Muscle of leg (tissue), 3 donors: ENCODE measurements at regions not wholly inside any gene's neighbourhood (a gene's known extent, or its start where the extent isn't known, plus 50 kb on each side); places are given as distances from the start of the nearest gene placed in this dataset.
"Not testable (repeated sequence)": the region's sequence is repeated elsewhere in the genome, so short reads cannot be mapped to it uniquely, and the experiment has no call there.

Source experiments
- DNase-seq: peaks from one replicate; pipeline ENCODE4 v3.0.0; 2013
- H3K27ac ChIP-seq: one replicate; pipeline ENCODE4 v1.5.1; 2013; ENCODE audit warnings: mild to moderate bottlenecking, low read length, control low read depth
- H3K27me3 ChIP-seq: one replicate; pipeline ENCODE4 v1.6.1; 2013; ENCODE audit warnings: low read length; ENCODE audit not compliant: control insufficient read depth, insufficient read depth
- H3K36me3 ChIP-seq: one replicate; pipeline ENCODE4 v1.6.1; 2013; ENCODE audit warnings: low read length; ENCODE audit not compliant: control insufficient read depth, insufficient read depth
- H3K4me1 ChIP-seq: one replicate; pipeline ENCODE4 v1.6.1; 2013; ENCODE audit warnings: low read length; ENCODE audit not compliant: control insufficient read depth, insufficient read depth
- H3K4me3 ChIP-seq: one replicate; pipeline ENCODE4 v1.5.1; 2013; ENCODE audit warnings: low read length, control low read depth
- H3K9me3 ChIP-seq: replicated peaks from 2 replicates; pipeline ENCODE4 v1.6.1; 2013; ENCODE audit warnings: low read depth, low read length; ENCODE audit not compliant: control insufficient read depth
- WGBS: methylation state at CpG from one replicate; pipeline ENCODE4 v1.1.5; 2013; ENCODE audit warnings: missing lambda C conversion rate; ENCODE audit not compliant: insufficient coverage; 5-methylcytosine and 5-hydroxymethylcytosine counted together

GRCh38 chr21:27929179-27929578 is 962.3 kb upstream of the ADAMTS5 start:
- H3K27me3 ChIP-seq, H3K9me3 ChIP-seq, H3K36me3 ChIP-seq, H3K4me3 ChIP-seq, H3K27ac ChIP-seq, H3K4me1 ChIP-seq: not testable (repeated sequence)
- no CpG with 5 or more reads among the region's 4 CpGs for WGBS
- peak; percentile 69 for DNase-seq

- not testable (repeated sequence) for H3K36me3 ChIP-seq, H3K4me1 ChIP-seq, H3K4me3 ChIP-seq, H3K27me3 ChIP-seq, H3K9me3 ChIP-seq
- WGBS = no CpG with 5 or more reads among the region's 3 CpGs
- H3K27ac ChIP-seq = peak overlapping the region; percentile 35
- peak; percentile 90 for DNase-seq
Observed at GRCh38 chr21:27928534-27929115, 961.7 kb upstream of the ADAMTS5 start.

- H3K27ac ChIP-seq, H3K27me3 ChIP-seq, DNase-seq, H3K4me3 ChIP-seq, H3K4me1 ChIP-seq, H3K9me3 ChIP-seq, H3K36me3 ChIP-seq: not testable (repeated sequence)
- WGBS = no CpG with 5 or more reads among the region's 1 CpG
Observed at GRCh38 chr21:27921421-27921820, 954.5 kb upstream of the ADAMTS5 start.

- H3K9me3 ChIP-seq, H3K4me3 ChIP-seq, H3K36me3 ChIP-seq, H3K27ac ChIP-seq, H3K4me1 ChIP-seq, DNase-seq, H3K27me3 ChIP-seq: not testable (repeated sequence)
Observed at GRCh38 chr21:27917966-27918365, 951.1 kb upstream of the ADAMTS5 start.

GRCh38 chr21:27916326-27916725 is 949.4 kb upstream of the ADAMTS5 start:
- H3K27me3 ChIP-seq, H3K4me3 ChIP-seq, DNase-seq, H3K9me3 ChIP-seq, H3K27ac ChIP-seq, H3K36me3 ChIP-seq, H3K4me1 ChIP-seq: not testable (repeated sequence)
- 100% methylated on average over 1 of the region's 2 CpGs for WGBS

GRCh38 chr21:27912133-27912532 is 945.2 kb upstream of the ADAMTS5 start:
- whole genome bisulfite sequencing = no CpG with 5 or more reads among the region's 2 CpGs
- DNase-seq, H3K27ac ChIP-seq, H3K36me3 ChIP-seq, H3K4me1 ChIP-seq, H3K27me3 ChIP-seq, H3K4me3 ChIP-seq, H3K9me3 ChIP-seq: not testable (repeated sequence)

- DNase-seq = not testable (repeated sequence)
Observed at GRCh38 chr21:27909487-27909886, 942.6 kb upstream of the ADAMTS5 start.

GRCh38 chr21:27908816-27909215 is 941.9 kb upstream of the ADAMTS5 start:
- not testable (repeated sequence) for H3K27me3 ChIP-seq

More at GRCh38 chr21:27909487-27909886, 942.6 kb upstream of the ADAMTS5 start:
- not testable (repeated sequence) for H3K36me3 ChIP-seq, H3K27me3 ChIP-seq, H3K9me3 ChIP-seq, H3K27ac ChIP-seq, H3K4me3 ChIP-seq, H3K4me1 ChIP-seq

GRCh38 chr21:27902904-27903303 is 936.0 kb upstream of the ADAMTS5 start:
- H3K27me3 ChIP-seq, H3K4me3 ChIP-seq, H3K9me3 ChIP-seq, H3K36me3 ChIP-seq, H3K4me1 ChIP-seq, H3K27ac ChIP-seq: not testable (repeated sequence)
- WGBS = no CpG with 5 or more reads among the region's 2 CpGs
- peak; percentile 92 for DNase-seq

More at GRCh38 chr21:27908816-27909215, 941.9 kb upstream of the ADAMTS5 start:
- not testable (repeated sequence) for DNase-seq, H3K4me1 ChIP-seq, H3K27ac ChIP-seq, H3K36me3 ChIP-seq, H3K4me3 ChIP-seq, H3K9me3 ChIP-seq
- no CpG with 5 or more reads among the region's 4 CpGs for WGBS

- no CpG with 5 or more reads among the region's 3 CpGs for WGBS
- not testable (repeated sequence) for H3K27me3 ChIP-seq, H3K4me1 ChIP-seq, DNase-seq, H3K4me3 ChIP-seq, H3K27ac ChIP-seq, H3K36me3 ChIP-seq, H3K9me3 ChIP-seq
Observed at GRCh38 chr21:27893619-27894018, 926.7 kb upstream of the ADAMTS5 start.

GRCh38 chr21:27891495-27891894 is 924.6 kb upstream of the ADAMTS5 start:
- H3K36me3 ChIP-seq, H3K27me3 ChIP-seq, H3K9me3 ChIP-seq, H3K27ac ChIP-seq, H3K4me1 ChIP-seq, DNase-seq, H3K4me3 ChIP-seq: not testable (repeated sequence)
- no CpG with 5 or more reads among the region's 4 CpGs for WGBS
